IMR-90 (cell line): ENCODE measurements at regions not wholly inside any gene's neighbourhood (a gene's known extent, or its start where the extent isn't known, plus 50 kb on each side); places are given as distances from the start of the nearest gene placed in this dataset.

Experiments used
- CTCF ChIP-seq: conservative IDR thresholded peaks from 2 replicates; pipeline ENCODE4 v1.5.1; 2012; ENCODE audit warnings: mild to moderate bottlenecking, low read depth, low read length, improper control_type of control experiment
- ELK1 ChIP-seq: fragments of 150-350 bp; IDR thresholded peaks from 2 replicates; pipeline ENCODE4 v1.6.1; 2016; ENCODE audit warnings: low read depth, mild to moderate bottlenecking, low read length, moderate library complexity, borderline replicate concordance
- FOS ChIP-seq: fragments of 150-350 bp; IDR thresholded peaks from 2 replicates; pipeline ENCODE4 v1.6.1; 2016; ENCODE audit warnings: low read depth, low read length
- MAFK ChIP-seq: IDR thresholded peaks from 2 replicates; pipeline ENCODE4 v1.6.1; 2012; ENCODE audit warnings: low read depth, low read length, improper control_type of control experiment
- POLR2A ChIP-seq: IDR thresholded peaks from 2 replicates; pipeline ENCODE4 v1.6.1; 2012; ENCODE audit warnings: mild to moderate bottlenecking, low read depth, low read length
- RAD21 ChIP-seq: IDR thresholded peaks from 2 replicates; pipeline ENCODE4 v1.6.1; 2012; ENCODE audit warnings: low read length, improper control_type of control experiment
- RCOR1 ChIP-seq: IDR thresholded peaks from 2 replicates; pipeline ENCODE4 v1.6.1; 2012; ENCODE audit warnings: mild to moderate bottlenecking, low read length, improper control_type of control experiment; ENCODE audit not compliant: insufficient replicate concordance
- RFX5 ChIP-seq: IDR thresholded peaks from 2 replicates; pipeline ENCODE4 v1.8.0; 2012; ENCODE audit warnings: low read depth, mild to moderate bottlenecking, low read length, moderate library complexity
- SMC3 ChIP-seq: fragments of 150-350 bp; IDR thresholded peaks from 2 replicates; pipeline ENCODE4 v1.6.1; 2016; ENCODE audit warnings: low read depth, mild to moderate bottlenecking, antibody characterized with exemption, low read length, moderate library complexity

- no peak; the same call in 1 of the 2 replicates for TF ChIP-seq RAD21
- no peak for TF ChIP-seq POLR2A
- no peak for TF ChIP-seq RCOR1
- no peak for TF ChIP-seq CTCF
- TF ChIP-seq RFX5, result no peak
- peak; percentile 42 for TF ChIP-seq FOS
- no peak for TF ChIP-seq SMC3
- TF ChIP-seq ELK1, result no peak
- no peak for TF ChIP-seq MAFK
These were observed 140.7 kb upstream of the STXBP5 start for GRCh38 chr6:147063469-147064031.
